Spleen (tissue), 7 donors: ENCODE measurements at regions not wholly inside any gene's neighbourhood (a gene's known extent, or its start where the extent isn't known, plus 50 kb on each side); places are given as distances from the start of the nearest gene placed in this dataset.

Source experiments
- POLR2A ChIP-seq, 3 donors: fragments of 450-650 bp; IDR thresholded peaks; one replicate each; pipeline ENCODE4 v1.5.1; 2017; ENCODE audit warnings: antibody characterized with exemption in 3 of 3, mild to moderate bottlenecking in 1 of 3
- POLR2AphosphoS5 ChIP-seq, 3 donors: sonication (generic); formaldehyde crosslinking; IDR thresholded peaks; one replicate each; pipeline ENCODE4 v1.5.1; 2017; ENCODE audit warnings: antibody characterized with exemption in 3 of 3
- TF ChIP-seq, protein P1 (sequence below), 11 experiments: fragments of 200-600 bp in 7 of 11; fragments of 450-650 bp in 4 of 11; sonication (generic) in 4 of 11; IDR thresholded peaks in 8 of 11; conservative IDR thresholded peaks in 3 of 11; 1 replicate in 7 of 11; 2 replicates in 4 of 11; pipeline versions ENCODE4 v1.4.0 to v1.8.0; 2016 to 2021; ENCODE audit warnings: antibody characterized with exemption in 11 of 11, inconsistent platforms in 4 of 11, mild to moderate bottlenecking in 1 of 11
- donor health status: DM: no; HTN: no; CAD: no; lungs with moderate emphysema.
- donor health status: DM: no; HTN: no; CAD: no.
- donor health status: DM: no; HTN: no; CAD: no.

DNA sequence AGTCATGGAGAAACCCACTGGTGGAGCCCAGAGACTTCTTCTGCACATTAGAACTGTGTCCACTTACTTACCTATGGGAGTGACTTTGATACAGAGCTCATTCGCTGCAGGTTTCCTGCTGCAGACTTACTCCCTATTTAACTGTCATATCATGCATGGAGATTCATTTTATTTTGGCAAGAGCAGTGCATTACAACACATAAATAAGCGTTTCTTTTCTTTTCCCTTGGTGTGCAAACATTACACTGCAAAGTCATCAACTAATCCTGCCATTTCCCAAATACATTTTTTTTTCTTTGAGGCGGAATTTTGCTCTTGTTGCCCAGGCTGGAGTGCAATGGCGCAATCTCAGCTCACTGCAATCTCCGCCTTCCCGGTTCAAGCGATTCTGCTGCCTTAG, 230.9 kb upstream of the SFRP2 start:
- TF ChIP-seq POLR2A (IDR thresholded peaks at IDR 0.05), result no peak
- TF ChIP-seq, protein P1, sequence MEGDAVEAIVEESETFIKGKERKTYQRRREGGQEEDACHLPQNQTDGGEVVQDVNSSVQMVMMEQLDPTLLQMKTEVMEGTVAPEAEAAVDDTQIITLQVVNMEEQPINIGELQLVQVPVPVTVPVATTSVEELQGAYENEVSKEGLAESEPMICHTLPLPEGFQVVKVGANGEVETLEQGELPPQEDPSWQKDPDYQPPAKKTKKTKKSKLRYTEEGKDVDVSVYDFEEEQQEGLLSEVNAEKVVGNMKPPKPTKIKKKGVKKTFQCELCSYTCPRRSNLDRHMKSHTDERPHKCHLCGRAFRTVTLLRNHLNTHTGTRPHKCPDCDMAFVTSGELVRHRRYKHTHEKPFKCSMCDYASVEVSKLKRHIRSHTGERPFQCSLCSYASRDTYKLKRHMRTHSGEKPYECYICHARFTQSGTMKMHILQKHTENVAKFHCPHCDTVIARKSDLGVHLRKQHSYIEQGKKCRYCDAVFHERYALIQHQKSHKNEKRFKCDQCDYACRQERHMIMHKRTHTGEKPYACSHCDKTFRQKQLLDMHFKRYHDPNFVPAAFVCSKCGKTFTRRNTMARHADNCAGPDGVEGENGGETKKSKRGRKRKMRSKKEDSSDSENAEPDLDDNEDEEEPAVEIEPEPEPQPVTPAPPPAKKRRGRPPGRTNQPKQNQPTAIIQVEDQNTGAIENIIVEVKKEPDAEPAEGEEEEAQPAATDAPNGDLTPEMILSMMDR (IDR thresholded peaks at IDR 0.05 in 8 of 11, conservative IDR thresholded peaks at IDR 0.05 in 3 of 11), result no peak
- no peak for TF ChIP-seq POLR2AphosphoS5 (IDR thresholded peaks at IDR 0.05)
